ENCODE measurements at regions not wholly inside any gene's neighbourhood (a gene's known extent, or its start where the extent isn't known, plus 50 kb on each side); places are given as distances from the start of the nearest gene placed in this dataset.

DNA sequence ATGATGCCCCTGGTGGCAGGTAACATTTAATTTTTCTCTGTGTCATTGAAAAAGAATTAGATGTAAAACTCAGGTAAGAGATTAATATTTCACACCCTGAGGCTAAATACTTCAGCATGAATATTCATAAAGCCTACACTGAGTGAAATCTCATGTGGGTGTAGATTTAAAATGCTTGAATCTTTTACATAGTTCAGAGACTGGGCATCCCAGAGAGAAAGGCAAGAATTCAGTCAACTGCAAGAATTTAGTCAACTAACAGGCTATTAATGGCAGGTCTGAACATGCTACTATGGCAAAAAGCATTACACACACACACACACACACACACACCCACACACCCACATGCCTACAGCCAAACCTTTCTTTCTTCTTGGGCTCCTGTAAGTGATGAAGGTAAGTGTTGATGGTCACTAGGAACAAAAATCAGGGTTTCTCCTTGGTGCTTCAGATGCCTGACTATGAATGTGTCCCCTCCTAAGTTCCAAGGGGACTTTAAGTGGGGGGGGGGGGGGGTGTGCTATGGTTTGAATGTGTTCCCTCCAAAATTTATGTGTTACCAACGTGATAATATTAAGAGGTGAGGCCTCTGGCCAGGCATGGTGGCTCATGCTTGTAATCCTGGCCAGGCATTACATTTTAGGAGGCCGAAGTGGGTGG, 63.7 kb upstream of the PSMD7 start:
- H3K4me3 ChIP-seq (ENCODE audit: low read length) = no peak overlapping the region
- no peak for DNase-seq (ENCODE audit: low read depth, low spot score)

DNA sequence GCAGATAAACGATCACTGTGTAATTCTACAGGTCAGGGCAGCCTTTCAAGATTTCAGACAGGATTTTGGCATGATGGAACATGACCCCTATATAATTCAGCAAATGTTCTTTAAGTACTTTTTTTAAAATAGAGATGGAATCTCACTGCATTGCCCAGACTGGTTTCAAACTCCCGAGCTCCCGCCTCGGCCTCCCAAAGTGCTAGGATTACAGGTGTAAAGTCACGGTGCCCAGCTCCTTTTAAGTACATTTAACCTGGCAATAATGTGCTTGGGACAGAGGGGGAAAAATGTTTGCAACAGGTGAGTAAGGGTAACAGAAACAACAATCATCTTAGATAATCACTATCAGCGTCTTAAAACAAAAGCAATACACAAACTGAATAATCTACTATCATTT, 66.5 kb upstream of the PSMD7 start:
- no peak for DNase-seq (ENCODE audit: low read depth, low spot score)
- H3K4me3 ChIP-seq (ENCODE audit: low read length) = no peak overlapping the region

DNA sequence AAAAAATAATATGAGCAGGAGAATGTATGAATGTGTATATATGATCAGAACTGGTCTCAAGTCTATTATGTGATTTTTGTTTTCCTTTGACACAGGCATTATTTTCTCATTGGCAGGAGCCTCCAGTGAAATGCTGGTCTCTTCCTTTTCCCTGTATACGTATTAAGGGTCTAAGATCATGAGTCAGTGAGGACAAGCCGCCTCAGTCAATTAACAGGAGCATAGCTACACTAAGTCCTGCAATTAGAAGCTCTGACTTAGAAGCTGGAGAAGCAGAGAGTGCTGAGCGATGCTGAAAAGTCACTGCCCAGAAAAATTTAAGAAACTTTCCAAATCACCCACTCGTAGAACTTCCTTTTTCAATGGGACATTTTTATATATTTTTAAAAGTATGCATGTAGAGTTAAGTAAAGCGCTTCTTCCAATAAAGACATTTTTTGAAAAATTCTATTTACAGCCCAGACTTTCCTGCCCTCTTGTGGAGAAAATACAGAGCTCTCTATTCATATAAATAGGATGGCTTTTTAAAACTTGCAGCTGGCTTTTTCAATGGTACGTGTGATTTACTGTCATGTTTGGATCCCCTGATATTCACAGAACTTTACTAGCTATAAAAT, 70.2 kb upstream of the PSMD7 start:
- no peak overlapping the region for H3K4me3 ChIP-seq (ENCODE audit: low read length)
- DNase-seq (ENCODE audit: low read depth, low spot score) = peak; percentile 10

DNA sequence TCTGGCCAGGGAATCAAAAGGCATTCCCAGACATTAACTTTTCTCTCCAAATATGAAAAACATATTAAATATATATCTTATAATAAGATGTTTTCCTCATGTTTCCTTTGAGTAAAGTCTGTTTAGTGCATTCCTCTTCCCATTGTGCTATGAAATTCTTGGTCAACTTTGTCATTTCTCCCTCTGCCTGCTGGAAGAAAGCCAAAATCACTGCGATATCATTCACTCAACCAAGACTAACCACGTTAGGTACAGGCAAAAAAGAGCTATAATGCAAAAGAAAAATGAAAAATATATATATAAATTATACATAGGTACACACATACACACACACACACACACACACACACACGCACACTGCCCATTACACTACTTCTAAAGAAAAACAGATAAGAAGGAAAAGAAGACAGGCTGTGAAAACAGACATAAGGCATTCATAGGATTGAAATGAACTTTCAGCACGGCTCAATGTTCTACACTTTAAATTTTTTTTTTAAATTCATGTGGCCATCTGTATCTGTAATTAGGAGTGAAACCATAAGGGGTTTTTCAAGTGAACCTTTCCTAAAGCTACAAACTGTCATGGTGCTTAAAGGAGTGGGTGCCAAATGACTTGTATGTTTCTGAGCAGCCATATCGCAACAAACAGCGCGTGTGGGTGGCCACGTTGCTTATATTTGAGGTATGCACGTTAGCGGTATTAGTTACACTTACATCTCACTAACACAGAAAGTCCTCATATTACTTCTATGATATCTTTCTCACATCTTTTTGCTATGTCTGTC, 71.6 kb upstream of the PSMD7 start:
- no peak overlapping the region for H3K4me3 ChIP-seq (ENCODE audit: low read length)
- no peak for DNase-seq (ENCODE audit: low read depth, low spot score)

DNA sequence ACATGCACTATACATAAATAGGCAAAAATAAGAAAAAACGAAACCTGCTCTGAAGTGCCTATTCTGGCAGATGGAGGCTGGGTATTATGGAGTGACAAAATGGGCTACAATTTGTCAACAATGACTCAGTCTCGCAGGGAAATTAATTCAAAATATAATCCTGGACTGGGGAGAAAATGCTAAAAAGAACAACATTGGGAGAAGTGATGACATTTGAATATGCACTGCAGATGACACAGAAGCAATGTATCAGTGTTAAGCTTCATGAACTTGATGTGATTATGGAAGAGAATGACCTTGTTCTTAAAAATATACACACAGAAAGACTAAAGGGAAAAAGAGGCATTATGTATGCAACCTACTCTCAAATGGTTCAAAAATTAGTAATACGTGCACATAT, 74.8 kb upstream of the PSMD7 start:
- no peak for DNase-seq (ENCODE audit: low read depth, low spot score)
- no peak overlapping the region for H3K4me3 ChIP-seq (ENCODE audit: low read length)

DNA sequence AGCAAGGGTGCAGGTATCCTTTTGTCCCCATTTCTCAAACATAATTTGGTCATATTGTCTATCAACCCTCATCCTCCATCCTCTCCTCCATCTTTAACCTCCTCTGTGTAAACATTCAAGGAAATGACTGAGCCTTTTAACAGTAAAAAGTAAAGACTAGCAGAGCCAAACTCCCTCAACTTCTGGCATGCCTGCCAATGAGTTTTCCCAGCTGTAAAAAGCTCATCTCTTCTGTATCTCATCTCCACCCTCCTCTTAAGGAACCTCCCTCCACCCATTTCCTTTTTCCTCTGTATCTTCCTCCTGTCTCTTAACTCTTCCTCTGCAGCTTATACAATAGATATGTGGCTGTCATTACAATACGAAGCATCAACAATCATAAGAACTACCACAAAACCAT, 76.9 kb upstream of the PSMD7 start:
- DNase-seq (ENCODE audit: low read depth, low spot score) = no peak

DNA sequence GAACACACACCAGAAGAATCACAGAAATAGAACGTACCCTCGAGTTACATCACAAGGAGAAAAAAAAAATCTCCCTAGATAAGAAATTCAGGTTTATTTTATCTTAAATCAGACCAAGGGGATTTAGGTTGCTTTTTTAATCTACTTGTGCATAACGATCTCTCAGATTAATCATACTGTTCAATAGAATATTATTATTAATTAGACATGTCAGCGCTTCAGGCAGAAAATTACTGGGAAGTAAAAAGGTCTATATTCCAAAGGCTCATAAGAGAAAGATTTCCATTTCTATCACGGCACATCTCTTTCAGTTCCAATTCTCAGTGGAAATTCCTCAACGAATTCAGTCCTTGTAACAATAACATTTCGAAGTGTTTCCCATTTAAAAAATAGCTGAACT, 77.7 kb upstream of the PSMD7 start:
- H3K4me3 ChIP-seq (ENCODE audit: low read length) = no peak overlapping the region
- no peak for DNase-seq (ENCODE audit: low read depth, low spot score)

More for the DNA sequence above, 76.9 kb upstream of the PSMD7 start:
- no peak overlapping the region for H3K4me3 ChIP-seq (ENCODE audit: low read length)

DNA sequence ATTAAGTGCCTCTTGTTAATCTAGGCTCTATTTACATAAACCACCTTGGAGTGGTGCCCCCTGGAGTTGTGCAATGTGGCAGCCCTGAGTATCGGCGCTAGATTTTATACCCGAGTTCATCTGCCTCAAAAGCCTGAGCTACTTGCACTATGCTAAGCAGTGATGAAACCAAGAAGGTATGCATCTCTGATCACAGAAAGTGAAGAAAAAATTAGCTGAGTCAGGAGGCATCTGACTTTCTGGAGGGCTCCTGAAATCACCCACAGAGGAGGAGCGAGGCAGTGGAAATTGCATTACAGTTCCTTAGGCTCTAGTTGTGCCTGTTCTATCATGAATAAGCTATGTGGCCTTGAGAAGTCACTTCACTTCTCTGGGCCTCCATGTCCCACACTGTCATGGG, 80.3 kb upstream of the PSMD7 start:
- no peak overlapping the region for H3K4me3 ChIP-seq (ENCODE audit: low read length)
- DNase-seq (ENCODE audit: low read depth, low spot score) = no peak

DNA sequence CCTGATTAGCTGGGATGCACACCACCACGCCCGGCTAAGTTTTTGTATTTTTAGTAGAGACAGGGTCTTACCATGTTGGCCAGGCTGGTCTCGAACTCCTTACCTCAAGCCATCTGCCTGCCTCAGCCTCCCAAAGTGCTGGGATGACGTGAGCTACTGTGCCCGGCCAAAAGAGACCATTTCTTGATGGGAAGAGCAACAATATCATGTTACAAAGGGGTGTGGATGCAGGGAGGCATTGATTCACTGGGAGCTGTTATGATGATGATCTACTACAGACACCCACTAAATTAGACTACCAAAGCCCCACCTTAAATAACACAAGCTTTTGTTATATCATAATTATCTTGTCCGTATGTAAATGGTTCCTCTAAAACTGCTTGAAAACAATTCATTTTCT, 81.4 kb upstream of the PSMD7 start:
- DNase-seq (ENCODE audit: low read depth, low spot score) = no peak
- H3K4me3 ChIP-seq (ENCODE audit: low read length) = no peak overlapping the region

DNA sequence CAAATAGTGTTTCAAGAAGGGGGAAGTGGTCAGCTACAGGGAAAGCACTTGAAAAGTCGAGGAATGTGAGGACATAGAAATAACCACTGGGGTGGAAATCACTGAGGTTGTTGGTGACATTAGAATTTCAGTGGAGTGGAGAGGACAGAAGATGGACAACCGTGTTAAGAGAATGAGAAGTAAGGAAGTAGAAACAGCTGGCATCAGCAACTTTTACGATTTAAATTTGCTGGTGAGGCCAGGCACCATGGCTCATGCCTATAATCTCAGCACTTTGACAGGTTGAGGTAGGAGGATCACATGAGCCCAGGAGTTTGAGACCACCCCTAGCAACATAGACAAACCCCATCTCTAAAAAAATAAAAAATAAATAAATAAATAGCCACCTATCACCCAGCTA, 83.2 kb upstream of the PSMD7 start:
- DNase-seq (ENCODE audit: low read depth, low spot score) = no peak
- H3K4me3 ChIP-seq (ENCODE audit: low read length) = no peak overlapping the region

DNA sequence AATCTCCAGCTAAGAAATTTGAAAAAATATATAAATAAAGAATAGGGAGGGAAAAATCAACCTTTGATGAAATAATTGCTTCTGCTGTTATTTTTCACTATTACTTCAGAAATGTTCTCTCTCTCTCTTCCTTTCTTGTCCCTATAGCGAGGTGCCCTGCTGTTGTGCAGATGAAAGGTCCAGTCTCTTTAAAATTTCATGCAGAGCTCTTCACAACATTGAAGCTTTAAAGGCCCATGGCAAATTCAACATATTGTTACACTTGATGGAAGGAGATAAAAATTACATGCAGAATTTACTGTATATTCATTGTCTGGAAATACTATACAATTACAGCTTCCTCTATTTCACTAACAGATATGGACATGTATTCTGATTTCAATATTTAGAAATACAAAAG, 86.4 kb upstream of the PSMD7 start:
- H3K4me3 ChIP-seq (ENCODE audit: low read length) = no peak overlapping the region
- DNase-seq (ENCODE audit: low read depth, low spot score) = no peak

DNA sequence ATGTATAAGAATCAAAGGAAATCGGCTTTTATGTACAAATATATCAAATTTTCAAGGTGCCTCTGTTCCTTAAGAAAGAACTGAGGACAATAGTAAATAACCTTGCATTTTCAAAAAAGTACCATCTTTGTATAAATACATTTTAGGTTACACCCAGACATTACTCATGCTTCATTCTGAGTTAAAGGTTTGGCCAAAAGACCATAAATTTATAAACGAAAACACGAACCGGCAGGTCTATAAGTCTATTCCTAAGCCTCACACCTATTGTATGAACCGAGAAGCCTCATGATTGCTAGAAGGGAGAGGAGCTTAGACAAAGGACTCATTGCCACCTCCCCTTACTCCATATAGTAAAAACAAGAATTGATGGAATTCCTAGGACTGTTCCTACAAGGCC, 94.6 kb upstream of the PSMD7 start:
- no peak overlapping the region for H3K4me3 ChIP-seq (ENCODE audit: low read length)
- no peak for DNase-seq (ENCODE audit: low read depth, low spot score)

DNA sequence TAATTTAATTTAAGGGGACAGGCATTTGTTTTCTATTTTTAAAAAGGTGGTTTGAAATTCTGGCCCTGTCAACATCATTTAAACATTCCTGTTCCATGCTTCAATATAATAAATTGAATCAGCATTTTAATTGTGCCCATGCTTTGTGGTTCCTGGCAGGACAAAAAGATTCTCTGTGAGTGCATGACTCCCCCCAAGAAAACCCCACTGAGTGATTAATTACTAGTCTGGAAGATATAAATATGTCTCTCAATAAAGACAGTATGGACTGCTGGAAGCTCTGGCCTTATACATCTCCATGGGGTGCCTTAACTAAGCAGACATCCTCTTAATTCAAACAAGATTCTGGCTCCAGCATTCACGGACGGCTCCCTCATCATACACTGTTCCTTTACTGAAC, 95.0 kb upstream of the PSMD7 start:
- H3K4me3 ChIP-seq (ENCODE audit: low read length) = no peak overlapping the region
- DNase-seq (ENCODE audit: low read depth, low spot score) = no peak

DNA sequence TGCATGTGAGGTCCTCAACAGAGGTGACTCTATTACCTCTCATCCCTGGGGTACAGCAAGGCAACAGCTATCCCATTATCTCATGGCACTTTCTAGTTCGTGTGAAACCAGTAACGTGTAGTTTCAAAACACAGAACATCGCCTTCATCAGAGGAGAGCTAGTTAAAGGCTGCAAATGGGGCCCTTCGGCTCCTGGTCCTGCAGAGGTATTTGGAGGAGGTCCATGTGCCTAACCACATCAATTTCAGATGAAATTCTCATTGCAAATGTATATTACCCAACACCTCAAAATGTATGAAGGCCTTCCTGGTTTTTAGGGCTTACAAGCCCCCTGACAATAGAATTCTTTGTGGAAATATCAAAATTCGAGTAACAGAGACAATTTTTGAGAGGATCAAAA, 95.7 kb upstream of the PSMD7 start:
- no peak overlapping the region for H3K4me3 ChIP-seq (ENCODE audit: low read length)
- no peak for DNase-seq (ENCODE audit: low read depth, low spot score)

DNA sequence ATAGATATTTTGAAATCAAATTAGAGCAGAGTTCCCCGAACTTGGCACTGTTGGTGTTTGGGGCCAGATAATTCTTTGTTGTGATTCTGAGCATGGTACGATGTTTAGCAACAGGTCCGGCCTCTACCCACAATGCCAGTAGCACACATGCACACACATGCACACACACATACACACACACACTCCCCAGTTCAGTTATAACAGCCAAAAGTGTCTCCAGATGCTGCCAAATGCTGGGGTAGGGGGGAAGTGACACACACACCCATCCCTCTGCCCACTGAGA, 96.8 kb upstream of the PSMD7 start:
- H3K4me3 ChIP-seq (ENCODE audit: low read length) = no peak overlapping the region
- DNase-seq (ENCODE audit: low read depth, low spot score) = no peak

DNA sequence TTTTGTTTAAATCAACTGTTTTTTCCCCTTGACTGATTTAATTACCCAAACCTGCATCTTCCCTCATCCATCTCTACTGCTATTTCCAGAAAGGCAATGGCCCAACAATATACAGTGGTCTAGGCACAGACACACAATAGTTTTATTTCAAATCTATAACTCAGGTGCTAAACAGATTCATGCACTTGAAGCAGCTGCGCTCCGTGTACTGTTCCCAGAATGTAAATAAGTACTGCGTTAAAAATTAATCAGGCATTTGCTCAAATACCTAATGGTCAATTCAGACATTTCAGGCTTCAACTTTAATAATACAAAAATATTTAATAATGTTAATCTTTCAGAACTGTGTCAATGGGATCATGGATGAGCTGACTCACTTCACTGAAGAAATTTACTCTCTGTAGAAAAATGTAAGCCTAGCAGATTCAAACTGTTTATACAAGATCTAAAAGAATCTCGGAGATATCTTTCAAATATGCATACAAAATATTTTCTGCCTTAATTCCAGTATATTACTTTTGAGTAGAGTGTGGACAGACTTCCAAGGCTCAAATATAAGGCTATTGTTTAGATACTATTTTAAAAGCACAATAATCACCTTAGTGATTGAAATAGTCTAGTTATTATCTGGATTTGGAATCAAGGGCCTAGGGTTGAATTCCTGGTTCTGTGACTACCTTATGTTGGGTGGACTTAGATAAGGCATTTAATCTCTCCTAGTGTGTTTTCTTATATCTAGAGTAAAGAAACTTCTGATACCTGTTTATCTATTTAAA, 97.4 kb upstream of the PSMD7 start:
- DNase-seq (ENCODE audit: low read depth, low spot score) = no peak
- H3K4me3 ChIP-seq (ENCODE audit: low read length) = no peak overlapping the region

DNA sequence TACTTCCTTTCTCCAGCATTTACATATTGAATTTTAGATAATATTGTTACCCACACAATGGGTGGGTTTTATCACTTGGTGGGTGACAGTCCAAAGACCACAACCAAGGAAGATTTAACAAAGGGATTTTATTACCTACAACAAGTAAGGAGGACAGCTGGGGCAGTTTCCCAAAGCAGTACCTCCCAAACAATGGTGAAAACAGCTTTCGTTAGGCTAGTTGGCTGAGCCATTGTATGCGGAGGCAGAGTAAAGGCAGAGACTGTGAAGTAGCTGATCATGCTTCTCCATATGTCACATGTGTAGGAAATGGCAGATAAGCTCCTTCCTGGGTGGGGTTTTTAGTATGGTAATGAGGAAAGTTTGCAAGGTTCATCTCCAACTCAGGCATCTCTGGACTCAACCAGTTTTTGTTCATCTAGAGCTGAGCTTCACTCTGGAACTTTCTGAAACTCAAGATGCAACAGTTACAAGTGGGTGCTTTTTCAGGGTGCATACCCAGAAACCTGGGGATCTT, 104.3 kb upstream of the PSMD7 start:
- DNase-seq (ENCODE audit: low read depth, low spot score) = no peak
- H3K4me3 ChIP-seq (ENCODE audit: low read length) = no peak overlapping the region

DNA sequence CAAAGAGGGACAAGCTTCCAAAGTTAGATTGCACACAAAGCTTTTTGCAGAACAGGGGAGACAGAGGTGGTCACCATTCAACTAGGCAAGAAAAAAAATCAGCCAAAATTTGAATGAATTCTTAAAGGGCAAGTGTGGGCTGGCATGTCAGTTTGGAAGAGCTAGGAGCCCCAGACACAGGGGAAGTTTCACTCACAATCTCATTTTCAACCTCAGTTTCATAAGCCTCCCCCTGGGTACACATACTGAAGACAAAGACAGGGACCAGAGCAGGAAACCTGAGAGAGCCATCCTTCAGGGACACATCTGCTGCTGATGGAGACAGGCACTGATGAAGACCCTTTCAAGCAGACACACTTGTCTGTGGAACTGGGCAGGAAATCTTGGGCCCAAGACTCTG, 106.3 kb upstream of the PSMD7 start:
- no peak overlapping the region for H3K4me3 ChIP-seq (ENCODE audit: low read length)
- no peak for DNase-seq (ENCODE audit: low read depth, low spot score)

DNA sequence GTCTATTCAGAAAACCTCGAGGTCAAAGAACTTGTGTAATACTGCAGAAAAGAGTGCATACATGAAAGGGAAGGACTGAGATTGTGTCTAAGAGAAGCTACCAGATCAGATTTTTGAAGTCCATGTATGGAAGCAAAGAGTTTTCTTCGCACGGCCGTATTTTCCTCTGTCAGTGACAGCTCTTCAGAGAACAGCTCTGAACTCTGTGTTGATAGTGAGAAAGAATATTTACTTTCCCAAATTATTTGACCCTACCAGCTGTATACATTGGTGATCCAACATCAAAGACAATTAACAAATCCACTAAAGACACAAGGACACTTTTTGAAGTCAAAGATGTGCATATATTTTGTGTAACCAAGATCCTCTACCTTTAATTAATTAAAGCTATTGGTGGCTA, 107.8 kb upstream of the PSMD7 start:
- DNase-seq (ENCODE audit: low read depth, low spot score) = no peak
- no peak overlapping the region for H3K4me3 ChIP-seq (ENCODE audit: low read length)

DNA sequence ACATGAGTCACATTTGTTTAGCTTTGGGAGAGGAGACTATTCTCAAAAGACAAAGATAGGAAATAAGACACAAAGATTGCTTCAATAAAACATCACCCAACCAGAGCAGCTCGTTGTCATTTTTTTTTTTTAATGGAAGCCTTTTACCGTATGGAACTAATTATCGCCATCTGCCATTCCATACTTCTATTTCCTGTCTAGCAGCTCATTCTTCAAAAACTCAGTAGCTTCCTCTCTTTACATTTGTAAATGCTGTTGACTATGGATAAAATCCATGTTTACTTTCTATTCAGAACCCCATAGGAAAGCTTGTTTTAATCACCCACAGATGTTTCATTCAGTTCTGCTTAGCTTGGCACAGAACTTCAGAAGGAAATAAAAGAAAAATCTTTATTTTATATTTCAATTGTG, 110.0 kb upstream of the PSMD7 start:
- DNase-seq (ENCODE audit: low read depth, low spot score) = no peak
- no peak overlapping the region for H3K4me3 ChIP-seq (ENCODE audit: low read length)
